ENCODE measurements at regions not wholly inside any gene's neighbourhood (a gene's known extent, or its start where the extent isn't known, plus 50 kb on each side); places are given as distances from the start of the nearest gene placed in this dataset.

DNA sequence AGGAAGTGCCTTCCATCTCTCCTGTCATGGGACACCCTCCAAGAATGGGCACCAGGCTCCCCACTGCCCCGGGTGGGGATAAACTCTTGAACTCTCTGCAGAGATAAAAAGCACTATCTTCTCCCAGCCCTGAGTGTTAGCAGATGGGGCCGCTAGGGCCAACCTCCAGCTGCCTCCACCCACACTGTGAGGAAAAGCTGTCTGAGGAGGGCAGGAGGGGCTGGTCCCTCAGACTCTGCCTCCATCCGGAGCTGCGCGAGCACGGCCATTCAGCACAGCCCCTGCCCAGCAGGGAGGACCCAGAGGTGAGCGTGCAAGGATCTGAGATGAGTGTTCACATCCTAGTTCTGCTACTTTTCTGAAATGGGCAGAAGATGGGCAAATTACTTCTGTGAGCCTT lies 51.8 kb upstream of the TRABD2B start:
- no peaks in the 10 kb centered on the region for H3K36me3 ChIP-seq (ENCODE audit: control insufficient read depth, insufficient read depth, low read length)
- no peak overlapping the region for H3K9ac ChIP-seq (ENCODE audit: low read depth, low read length)
- H3K9me3 ChIP-seq (ENCODE audit: control insufficient read depth, insufficient read depth, low read length), result no peaks in the 10 kb centered on the region
- H3K4me1 ChIP-seq (ENCODE audit: control insufficient read depth, insufficient read depth, low read length), result peaks cover 1% of the 10 kb centered on the region
- H3K4me3 ChIP-seq (ENCODE audit: low read depth, low read length), result no peak overlapping the region
- peaks cover 3% of the 10 kb centered on the region for H3K27me3 ChIP-seq (ENCODE audit: control insufficient read depth, insufficient read depth, low read length)

DNA sequence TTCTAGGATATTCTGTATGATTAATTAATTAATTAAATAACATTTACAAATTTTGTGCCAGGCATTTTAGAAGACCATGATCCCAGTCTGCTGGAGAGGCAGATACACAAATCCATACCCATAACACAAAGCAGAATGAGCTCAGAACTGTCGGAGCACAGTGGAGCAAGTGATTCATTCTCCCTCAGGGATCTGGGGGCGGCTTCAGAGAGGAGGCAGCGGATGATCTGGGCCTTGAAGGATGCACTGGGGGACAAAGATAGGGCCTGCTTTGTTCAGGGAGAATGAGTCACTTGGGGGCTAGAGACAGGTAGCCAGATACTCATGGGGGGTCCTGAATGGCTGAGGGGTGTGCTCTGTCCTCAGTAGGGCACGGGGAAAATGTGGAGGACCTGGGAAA lies 50.9 kb upstream of the TRABD2B start:
- H3K4me1 ChIP-seq (ENCODE audit: control insufficient read depth, insufficient read depth, low read length), result peaks cover 11% of the 10 kb centered on the region
- no peak overlapping the region for H3K4me3 ChIP-seq (ENCODE audit: low read depth, low read length)
- H3K9ac ChIP-seq (ENCODE audit: low read depth, low read length), result no peak overlapping the region
- H3K36me3 ChIP-seq (ENCODE audit: control insufficient read depth, insufficient read depth, low read length), result no peaks in the 10 kb centered on the region
- peaks cover 3% of the 10 kb centered on the region for H3K27me3 ChIP-seq (ENCODE audit: control insufficient read depth, insufficient read depth, low read length)
- H3K9me3 ChIP-seq (ENCODE audit: control insufficient read depth, insufficient read depth, low read length), result no peaks in the 10 kb centered on the region

DNA sequence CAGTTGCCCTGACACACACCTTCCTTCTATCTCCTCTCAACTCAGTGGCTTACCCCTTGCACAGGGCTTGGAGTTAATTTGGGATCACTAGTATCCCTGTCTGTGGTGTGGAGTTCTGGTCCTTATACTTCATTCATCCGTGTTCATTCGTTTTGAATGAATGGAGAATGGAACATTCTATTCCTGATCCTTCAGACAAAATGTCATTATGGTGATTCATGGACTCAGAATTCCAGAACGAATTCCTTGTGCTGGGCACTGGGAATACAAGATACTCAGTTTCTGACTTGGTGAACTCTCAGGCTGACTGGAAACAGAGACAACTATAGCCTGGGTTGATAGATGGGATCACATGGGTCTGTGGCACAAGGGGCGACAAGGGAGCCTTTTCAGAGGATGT lies 49.9 kb upstream of the TRABD2B start:
- H3K4me1 ChIP-seq (ENCODE audit: control insufficient read depth, insufficient read depth, low read length), result peaks cover 15% of the 10 kb centered on the region
- no peaks in the 10 kb centered on the region for H3K36me3 ChIP-seq (ENCODE audit: control insufficient read depth, insufficient read depth, low read length)
- no peak overlapping the region for H3K4me3 ChIP-seq (ENCODE audit: low read depth, low read length)
- no peak overlapping the region for H3K9ac ChIP-seq (ENCODE audit: low read depth, low read length)
- H3K27me3 ChIP-seq (ENCODE audit: control insufficient read depth, insufficient read depth, low read length), result peaks cover 7% of the 10 kb centered on the region
- H3K9me3 ChIP-seq (ENCODE audit: control insufficient read depth, insufficient read depth, low read length), result no peaks in the 10 kb centered on the region
